Lower leg skin (tissue), 3 donors: ENCODE measurements at regions not wholly inside any gene's neighbourhood (a gene's known extent, or its start where the extent isn't known, plus 50 kb on each side); places are given as distances from the start of the nearest gene placed in this dataset.

ENCODE experiments used
- CTCF ChIP-seq, 3 donors: fragments of 450-650 bp; IDR thresholded peaks; one replicate each; pipeline ENCODE4 v1.5.1; 2016; ENCODE audit warnings: antibody characterized with exemption in 3 of 3, mild to moderate bottlenecking in 3 of 3, moderate library complexity in 2 of 3
- POLR2A ChIP-seq, 2 donors: fragments of 450-650 bp; IDR thresholded peaks; one replicate each; pipeline ENCODE4 v1.6.1; 2016 to 2017; ENCODE audit warnings: antibody characterized with exemption in 2 of 2, mild to moderate bottlenecking in 1 of 2, moderate library complexity in 1 of 2

- TF ChIP-seq CTCF (IDR thresholded peaks at IDR 0.05) = no peak
- no peak for TF ChIP-seq POLR2A (IDR thresholded peaks at IDR 0.05)
Measured at GRCh38 chr5:115433918-115434317, 110.7 kb downstream of the FEM1C start.
